Vagina (tissue), 2 donors: ENCODE measurements at regions not wholly inside any gene's neighbourhood (a gene's known extent, or its start where the extent isn't known, plus 50 kb on each side); places are given as distances from the start of the nearest gene placed in this dataset.
A peak's percentile ranks its signal among the peaks of the same experiment; 100 is the strongest.

ENCODE experiments used
- DNase-seq, 2 donors: peaks; one replicate each; pipeline ENCODE4 v3.0.0-alpha.2; 2017; ENCODE audit errors: extremely low spot score in 2 of 2
- H3K27ac ChIP-seq: fragments of 200-600 bp; sonication (generic); one replicate; pipeline ENCODE4 v1.5.1; 2019
- H3K27me3 ChIP-seq: fragments of 200-600 bp; sonication (generic); one replicate; pipeline ENCODE4 v1.5.1; 2019
- H3K36me3 ChIP-seq, 2 donors: fragments of 200-600 bp; sonication (generic); one replicate each; pipeline ENCODE4 v1.5.1; 2017 to 2019
- H3K4me1 ChIP-seq: fragments of 200-600 bp; sonication (generic); one replicate; pipeline ENCODE4 v1.5.1; 2019
- H3K4me3 ChIP-seq, 2 donors: fragments of 200-600 bp; sonication (generic); 1 replicate in 1 of 2; 2 replicates in 1 of 2; pipeline ENCODE4 v1.5.1; 2016 to 2019
- H3K9me3 ChIP-seq: fragments of 200-600 bp; sonication (generic); one replicate; pipeline ENCODE4 v1.5.1; 2019
- CTCF ChIP-seq, 3 experiments: fragments of 450-650 bp in 2 of 3; fragments of 200-600 bp in 1 of 3; sonication (generic) in 1 of 3; IDR thresholded peaks; one replicate each; pipeline ENCODE4 v1.5.1; 2017 to 2019; ENCODE audit warnings: antibody characterized with exemption in 3 of 3, mild to moderate bottlenecking in 2 of 3, moderate library complexity in 2 of 3
- POLR2A ChIP-seq, 2 donors: fragments of 450-650 bp; IDR thresholded peaks; one replicate each; pipeline ENCODE4 v1.6.1; 2017; ENCODE audit warnings: antibody characterized with exemption in 2 of 2, mild to moderate bottlenecking in 2 of 2, moderate library complexity in 2 of 2
- POLR2AphosphoS5 ChIP-seq, 2 donors: sonication (generic); formaldehyde crosslinking; IDR thresholded peaks; one replicate each; pipeline ENCODE4 v1.9.0; 2017; ENCODE audit warnings: antibody characterized with exemption in 2 of 2, mild to moderate bottlenecking in 2 of 2, low read depth in 1 of 2; ENCODE audit not compliant: insufficient read depth in 1 of 2
- intact Hi-C: fragments of 100-400 bp; cut with DNase I; formaldehyde crosslinking; loops from one replicate; pipeline ENCODE4 v1.15.1; 2023

- H3K27me3 ChIP-seq: no peaks in the 10 kb centered on the region
- no peak for TF ChIP-seq CTCF (IDR thresholded peaks at IDR 0.05)
- no peak for TF ChIP-seq POLR2A (IDR thresholded peaks at IDR 0.05)
- no peak for TF ChIP-seq POLR2AphosphoS5 (IDR thresholded peaks at IDR 0.05; ENCODE audit: insufficient read depth in 1 of 2, low read depth in 1 of 2)
- no peak overlapping the region for H3K27ac ChIP-seq
- no peaks in the 10 kb centered on the region for H3K36me3 ChIP-seq
- H3K4me1 ChIP-seq: peaks cover 27% of the 10 kb centered on the region
- intact Hi-C loops: no loop called here
- no peak for DNase-seq
- no peak overlapping the region for H3K4me3 ChIP-seq
- H3K9me3 ChIP-seq: no peaks in the 10 kb centered on the region
Measured at GRCh38 chr9:91034521-91034920, 232.9 kb downstream of the SYK start.

GRCh38 chr9:91034976-91035824, 233.6 kb downstream of the SYK start:
- no peaks in the 10 kb centered on the region for H3K27me3 ChIP-seq
- intact Hi-C loops: loop anchor here (5.0 kb wide), 2 partner anchors 157 to 392 kb away; no protein-coding TSS in a partner anchor
- no peak overlapping the region for H3K27ac ChIP-seq
- H3K4me3 ChIP-seq: no peak overlapping the region
- no peaks in the 10 kb centered on the region for H3K9me3 ChIP-seq
- TF ChIP-seq CTCF (IDR thresholded peaks at IDR 0.05) (no peak), POLR2A (IDR thresholded peaks at IDR 0.05) (no peak), POLR2AphosphoS5 (IDR thresholded peaks at IDR 0.05; ENCODE audit: insufficient read depth in 1 of 2, low read depth in 1 of 2) (no peak)
- H3K36me3 ChIP-seq: no peaks in the 10 kb centered on the region
- peak in 1 of 2 donors; percentile 79 for DNase-seq
- peaks cover 27% of the 10 kb centered on the region for H3K4me1 ChIP-seq

GRCh38 chr9:91035825-91036208, 234.2 kb downstream of the SYK start:
- no peaks in the 10 kb centered on the region for H3K36me3 ChIP-seq
- H3K4me3 ChIP-seq: no peak overlapping the region
- DNase-seq: no peak
- H3K27me3 ChIP-seq: no peaks in the 10 kb centered on the region
- H3K27ac ChIP-seq: no peak overlapping the region
- H3K9me3 ChIP-seq: no peaks in the 10 kb centered on the region
- TF ChIP-seq POLR2A (IDR thresholded peaks at IDR 0.05) (no peak), CTCF (IDR thresholded peaks at IDR 0.05) (no peak), POLR2AphosphoS5 (IDR thresholded peaks at IDR 0.05; ENCODE audit: insufficient read depth in 1 of 2, low read depth in 1 of 2) (no peak)
- peaks cover 27% of the 10 kb centered on the region for H3K4me1 ChIP-seq
- intact Hi-C loops: loop anchor here (5.0 kb wide), 2 partner anchors 156 to 391 kb away; no protein-coding TSS in a partner anchor

DNA sequence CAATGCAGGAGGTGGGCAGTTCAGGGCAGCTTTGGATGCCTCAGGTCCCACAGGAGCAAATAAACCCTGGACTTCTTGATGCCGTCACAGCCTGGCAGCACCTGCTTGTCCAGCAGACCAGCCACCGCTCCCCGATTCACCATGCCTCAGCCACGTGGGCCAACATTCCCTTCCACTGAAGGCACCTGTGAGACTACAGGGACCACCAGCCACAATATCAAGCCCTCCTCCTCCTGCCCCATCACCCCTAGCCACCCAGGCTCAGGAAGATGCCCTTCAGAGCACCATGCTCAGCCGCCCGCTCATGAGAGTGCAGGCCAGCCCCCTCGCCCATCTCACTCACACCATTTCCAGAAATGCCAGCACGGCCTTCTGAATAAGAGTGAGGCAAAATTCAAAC, 234.7 kb downstream of the SYK start:
- H3K4me1 ChIP-seq: peaks cover 27% of the 10 kb centered on the region
- DNase-seq: no peak
- no peaks in the 10 kb centered on the region for H3K36me3 ChIP-seq
- H3K4me3 ChIP-seq: no peak overlapping the region
- no peaks in the 10 kb centered on the region for H3K27me3 ChIP-seq
- H3K27ac ChIP-seq: peak overlapping the region; percentile 78
- TF ChIP-seq POLR2A (IDR thresholded peaks at IDR 0.05) (no peak), POLR2AphosphoS5 (IDR thresholded peaks at IDR 0.05; ENCODE audit: insufficient read depth in 1 of 2, low read depth in 1 of 2) (no peak), CTCF (IDR thresholded peaks at IDR 0.05) (no peak)
- H3K9me3 ChIP-seq: no peaks in the 10 kb centered on the region
- intact Hi-C loops: loop anchor here (5.0 kb wide), 2 partner anchors 156 to 391 kb away; no protein-coding TSS in a partner anchor
